Erythroblast (primary cell): ENCODE measurements at regions not wholly inside any gene's neighbourhood (a gene's known extent, or its start where the extent isn't known, plus 50 kb on each side); places are given as distances from the start of the nearest gene placed in this dataset.

Source experiments
- GATA1 ChIP-seq: IDR thresholded peaks from 2 replicates; pipeline ENCODE4 v1.6.1; 2011; ENCODE audit warnings: low read depth, mild to moderate bottlenecking, control low read depth, low read length, moderate library complexity
- POLR2A ChIP-seq: IDR thresholded peaks from 2 replicates; pipeline ENCODE4 v1.6.1; 2011; ENCODE audit warnings: mild to moderate bottlenecking, low read length

GRCh38 chr10:35794703-35795102 lies 152.6 kb upstream of the FZD8 start:
- no peak for TF ChIP-seq POLR2A
- no peak for TF ChIP-seq GATA1
